ENCODE measurements at regions not wholly inside any gene's neighbourhood (a gene's known extent, or its start where the extent isn't known, plus 50 kb on each side); places are given as distances from the start of the nearest gene placed in this dataset.

- no peaks in the 10 kb centered on the region for H3K27me3 ChIP-seq
- no peak overlapping the region for H3K27ac ChIP-seq
- H3K9me3 ChIP-seq (replicated peaks) = no peaks in the 10 kb centered on the region
- peak; percentile 61 to 83 for DNase-seq
- H3K36me3 ChIP-seq = no peaks in the 10 kb centered on the region
- H3K4me3 ChIP-seq = no peak overlapping the region
- peaks cover 13% of the 10 kb centered on the region; the same call in 1 of the 2 replicates for H3K4me1 ChIP-seq
These were observed 1046.9 kb upstream of the WWC1 start for GRCh38 chr5:167244583-167244982.

- Histone ChIP-seq H3K4me1 (peaks cover 13% of the 10 kb centered on the region; the same call in 1 of the 2 replicates), H3K27ac (no peak overlapping the region), H3K4me3 (no peak overlapping the region), H3K36me3 (no peaks in the 10 kb centered on the region), H3K9me3 (replicated peaks) (no peaks in the 10 kb centered on the region), H3K27me3 (no peaks in the 10 kb centered on the region)
- DNase-seq = peak; percentile 24 to 53
These were observed 1045.6 kb upstream of the WWC1 start for GRCh38 chr5:167245868-167246267.

GRCh38 chr5:167247816-167248215, 1043.6 kb upstream of the WWC1 start:
- H3K4me1 ChIP-seq = peaks cover 10% of the 10 kb centered on the region; the same call in 1 of the 2 replicates
- H3K4me3 ChIP-seq = no peak overlapping the region
- DNase-seq = no peak
- H3K36me3 ChIP-seq = no peaks in the 10 kb centered on the region
- no peaks in the 10 kb centered on the region for H3K9me3 ChIP-seq (replicated peaks)
- no peak overlapping the region for H3K27ac ChIP-seq
- no peaks in the 10 kb centered on the region for H3K27me3 ChIP-seq

GRCh38 chr5:167248257-167248656, 1043.2 kb upstream of the WWC1 start:
- 0 out of 2 replicates have a peak, but pooled peaks cover 6% of the 10 kb centered on the region for H3K4me1 ChIP-seq
- H3K27ac ChIP-seq = no peak overlapping the region
- H3K36me3 ChIP-seq = no peaks in the 10 kb centered on the region
- H3K9me3 ChIP-seq (replicated peaks) = no peaks in the 10 kb centered on the region
- no peak for DNase-seq
- no peaks in the 10 kb centered on the region for H3K27me3 ChIP-seq
- no peak overlapping the region for H3K4me3 ChIP-seq

- no peak for DNase-seq
- H3K36me3 ChIP-seq = no peaks in the 10 kb centered on the region
- no peaks in the 10 kb centered on the region for H3K27me3 ChIP-seq
- no peak overlapping the region for H3K4me3 ChIP-seq
- no peak overlapping the region for H3K27ac ChIP-seq
- 0 out of 2 replicates have a peak, but pooled peaks cover 3% of the 10 kb centered on the region for H3K4me1 ChIP-seq
- no peaks in the 10 kb centered on the region for H3K9me3 ChIP-seq (replicated peaks)
These were observed 1040.4 kb upstream of the WWC1 start for GRCh38 chr5:167250996-167251395.

- H3K4me1 ChIP-seq = 0 out of 2 replicates have a peak, but pooled peaks cover under 1% of the 10 kb centered on the region
- no peaks in the 10 kb centered on the region for H3K9me3 ChIP-seq (replicated peaks)
- no peak for DNase-seq
- H3K27me3 ChIP-seq = no peaks in the 10 kb centered on the region
- H3K27ac ChIP-seq = no peak overlapping the region
- H3K36me3 ChIP-seq = no peaks in the 10 kb centered on the region
- H3K4me3 ChIP-seq = no peak overlapping the region
These were observed 1037.3 kb upstream of the WWC1 start for GRCh38 chr5:167254132-167254531.

GRCh38 chr5:167255926-167256325, 1035.5 kb upstream of the WWC1 start:
- no peaks in the 10 kb centered on the region for H3K36me3 ChIP-seq
- no peak overlapping the region for H3K27ac ChIP-seq
- no peak for DNase-seq
- H3K9me3 ChIP-seq (replicated peaks) = no peaks in the 10 kb centered on the region
- no peak overlapping the region for H3K4me3 ChIP-seq
- H3K4me1 ChIP-seq = no peaks in the 10 kb centered on the region
- H3K27me3 ChIP-seq = no peaks in the 10 kb centered on the region

GRCh38 chr5:167259806-167260205, 1031.6 kb upstream of the WWC1 start:
- Histone ChIP-seq H3K27ac (no peak overlapping the region), H3K4me3 (no peak overlapping the region), H3K36me3 (no peaks in the 10 kb centered on the region), H3K9me3 (replicated peaks) (no peaks in the 10 kb centered on the region), H3K27me3 (no peaks in the 10 kb centered on the region), H3K4me1 (0 out of 2 replicates have a peak, but pooled peaks cover 2% of the 10 kb centered on the region)
- no peak for DNase-seq

- H3K27me3 ChIP-seq = no peaks in the 10 kb centered on the region
- no peak overlapping the region for H3K4me3 ChIP-seq
- no peak overlapping the region for H3K27ac ChIP-seq
- H3K9me3 ChIP-seq (replicated peaks) = no peaks in the 10 kb centered on the region
- H3K4me1 ChIP-seq = 0 out of 2 replicates have a peak, but pooled peaks cover 2% of the 10 kb centered on the region
- peak in 1 of 2 experiments; percentile 47 for DNase-seq
- H3K36me3 ChIP-seq = no peaks in the 10 kb centered on the region
These were observed 1029.9 kb upstream of the WWC1 start for GRCh38 chr5:167261309-167262100.

- Histone ChIP-seq H3K9me3 (replicated peaks) (no peaks in the 10 kb centered on the region), H3K4me1 (0 out of 2 replicates have a peak, but pooled peaks cover 2% of the 10 kb centered on the region), H3K4me3 (no peak overlapping the region), H3K27me3 (no peaks in the 10 kb centered on the region), H3K36me3 (no peaks in the 10 kb centered on the region), H3K27ac (no peak overlapping the region)
- DNase-seq = no peak
These were observed 1028.3 kb upstream of the WWC1 start for GRCh38 chr5:167263185-167263584.

- no peak for DNase-seq
- no peaks in the 10 kb centered on the region for H3K36me3 ChIP-seq
- H3K27ac ChIP-seq = no peak overlapping the region
- no peaks in the 10 kb centered on the region for H3K27me3 ChIP-seq
- 0 out of 2 replicates have a peak, but pooled peaks cover 2% of the 10 kb centered on the region for H3K4me1 ChIP-seq
- H3K4me3 ChIP-seq = no peak overlapping the region
- no peaks in the 10 kb centered on the region for H3K9me3 ChIP-seq (replicated peaks)
These were observed 1027.1 kb upstream of the WWC1 start for GRCh38 chr5:167264348-167264747.

GRCh38 chr5:167268337-167268736, 1023.1 kb upstream of the WWC1 start:
- H3K27me3 ChIP-seq = no peaks in the 10 kb centered on the region
- H3K9me3 ChIP-seq (replicated peaks) = no peaks in the 10 kb centered on the region
- H3K4me3 ChIP-seq = no peak overlapping the region
- H3K4me1 ChIP-seq = no peaks in the 10 kb centered on the region
- no peak overlapping the region for H3K27ac ChIP-seq
- DNase-seq = no peak
- no peaks in the 10 kb centered on the region for H3K36me3 ChIP-seq

GRCh38 chr5:167269146-167269545, 1022.3 kb upstream of the WWC1 start:
- Histone ChIP-seq H3K27ac (no peak overlapping the region), H3K9me3 (replicated peaks) (no peaks in the 10 kb centered on the region)

GRCh38 chr5:167271081-167271480, 1020.4 kb upstream of the WWC1 start:
- H3K4me1 ChIP-seq = no peaks in the 10 kb centered on the region
- no peak overlapping the region for H3K4me3 ChIP-seq
- H3K9me3 ChIP-seq (replicated peaks) = no peaks in the 10 kb centered on the region
- DNase-seq = no peak
- no peaks in the 10 kb centered on the region for H3K27me3 ChIP-seq
- no peaks in the 10 kb centered on the region for H3K36me3 ChIP-seq
- no peak overlapping the region for H3K27ac ChIP-seq

More at GRCh38 chr5:167269146-167269545, 1022.3 kb upstream of the WWC1 start:
- H3K4me3 ChIP-seq = no peak overlapping the region
- H3K4me1 ChIP-seq = no peaks in the 10 kb centered on the region
- H3K36me3 ChIP-seq = no peaks in the 10 kb centered on the region
- DNase-seq = no peak
- no peaks in the 10 kb centered on the region for H3K27me3 ChIP-seq

- H3K4me3 ChIP-seq = no peak overlapping the region
- no peaks in the 10 kb centered on the region for H3K27me3 ChIP-seq
- no peak for DNase-seq
- H3K9me3 ChIP-seq (replicated peaks) = no peaks in the 10 kb centered on the region
- no peaks in the 10 kb centered on the region for H3K36me3 ChIP-seq
- H3K4me1 ChIP-seq = no peaks in the 10 kb centered on the region
- H3K27ac ChIP-seq = no peak overlapping the region
These were observed 1019.9 kb upstream of the WWC1 start for GRCh38 chr5:167271511-167271910.

- DNase-seq = no peak
- no peak overlapping the region for H3K27ac ChIP-seq
These were observed 1011.3 kb upstream of the WWC1 start for GRCh38 chr5:167280111-167280510.

More at GRCh38 chr5:167280111-167280510, 1011.3 kb upstream of the WWC1 start:
- H3K36me3 ChIP-seq = no peaks in the 10 kb centered on the region
- no peaks in the 10 kb centered on the region for H3K4me1 ChIP-seq
- no peaks in the 10 kb centered on the region for H3K27me3 ChIP-seq
- H3K9me3 ChIP-seq (replicated peaks) = no peaks in the 10 kb centered on the region
- H3K4me3 ChIP-seq = no peak overlapping the region
